Endothelial cell of umbilical vein (primary cell): ENCODE measurements at regions not wholly inside any gene's neighbourhood (a gene's known extent, or its start where the extent isn't known, plus 50 kb on each side); places are given as distances from the start of the nearest gene placed in this dataset.

ENCODE experiments used
- BruUV-seq: library from RNA; stranded (reverse); fragments of 400-500 nt; replicated peaks from 2 replicates; lab custom pipeline; 2021; lab: Mats Ljungman, UMichigan
- CTCF ChIA-PET: fragments of 300-600, 350-600 bp; sonication (Branson Sonifier 250); formaldehyde crosslinking; loops from one replicate; lab custom pipeline; 2021; ENCODE audit warnings: antibody characterized with exemption, inconsistent platforms; lab: Charles Lee
- POLR2A ChIA-PET: fragments of 300-600, 350-600 bp; sonication (Branson Sonifier 250); formaldehyde crosslinking; loops from one replicate; lab custom pipeline; 2021; ENCODE audit warnings: antibody characterized with exemption, inconsistent platforms; lab: Charles Lee
- DNase-seq: peaks from one replicate; pipeline ENCODE4 v3.0.0-alpha.2; 2011; ENCODE audit warnings: low read depth, low spot score
- FAIRE-seq: peaks from 2 replicates; lab custom pipeline; 2011; peaks lifted over from hg19 to GRCh38; lab: Jason Lieb, UNC
- H2AFZ ChIP-seq: 2 replicates; pipeline ENCODE4 v1.6.0; 2012; ENCODE audit warnings: low read depth, low read length, control low read depth, inconsistent platforms
- H3K27ac ChIP-seq: 2 replicates; pipeline ENCODE4 v1.5.1; 2011; ENCODE audit warnings: low read depth, mild to moderate bottlenecking, control low read depth, low read length, moderate library complexity; ENCODE audit not compliant: insufficient read depth
- H3K27me3 ChIP-seq, 2 experiments: 2 replicates each; pipeline versions ENCODE4 v1.6.0 to v1.6.1; 2011; ENCODE audit warnings: low read length in 2 of 2, mixed read lengths in 1 of 2; ENCODE audit not compliant: control insufficient read depth in 2 of 2, insufficient read depth in 2 of 2
- H3K36me3 ChIP-seq, 2 experiments: 2 replicates in 1 of 2; 3 replicates in 1 of 2; pipeline ENCODE4 v1.5.1; 2011; ENCODE audit warnings: low read length in 2 of 2, mild to moderate bottlenecking in 1 of 2, moderate library complexity in 1 of 2; ENCODE audit not compliant: control insufficient read depth in 2 of 2, insufficient read depth in 2 of 2; ENCODE audit errors: extremely low read depth in 1 of 2
- H3K4me1 ChIP-seq: 3 replicates; pipeline ENCODE4 v1.5.1; 2011; ENCODE audit warnings: mild to moderate bottlenecking, low read length; ENCODE audit not compliant: control insufficient read depth, insufficient read depth; ENCODE audit errors: extremely low read depth
- H3K4me2 ChIP-seq: 2 replicates; pipeline ENCODE4 v1.6.1; 2011; ENCODE audit warnings: low read length, control low read depth, mixed read lengths; ENCODE audit not compliant: insufficient read depth
- H3K4me3 ChIP-seq, 3 experiments: fragments of 200-600 bp in 1 of 3; sonication (generic), shearing (Covaris generic) in 1 of 3; replicated peaks in 1 of 3; 2 replicates each; pipeline ENCODE4 v1.5.1; 2011 to 2016; ENCODE audit warnings: control low read depth in 3 of 3, low read length in 3 of 3, mild to moderate bottlenecking in 2 of 3, inconsistent platforms in 1 of 3, low read depth in 1 of 3, moderate library complexity in 1 of 3; ENCODE audit not compliant: insufficient read depth in 1 of 3
- H3K79me2 ChIP-seq: 2 replicates; pipeline ENCODE4 v1.6.0; 2012; ENCODE audit warnings: low read length, inconsistent platforms; ENCODE audit not compliant: control insufficient read depth, insufficient read depth
- H3K9ac ChIP-seq: replicated peaks from 2 replicates; pipeline ENCODE3; 2011; ENCODE audit warnings: low read length, control low read depth; ENCODE audit not compliant: insufficient read depth; ENCODE audit errors: extremely low read depth
- H3K9me1 ChIP-seq: replicated peaks from 3 replicates; pipeline ENCODE4 v1.6.0; 2011; ENCODE audit warnings: mild to moderate bottlenecking, low read length; ENCODE audit not compliant: control insufficient read depth, insufficient read depth; ENCODE audit errors: extremely low read depth
- H3K9me3 ChIP-seq: replicated peaks from 2 replicates; pipeline ENCODE4 v1.5.1; 2012; ENCODE audit warnings: low read length, inconsistent platforms; ENCODE audit not compliant: control insufficient read depth, insufficient read depth
- H4K20me1 ChIP-seq: replicated peaks from 2 replicates; pipeline ENCODE3; 2011; ENCODE audit warnings: mild to moderate bottlenecking, low read length; ENCODE audit not compliant: control insufficient read depth, insufficient read depth; ENCODE audit errors: extremely low read depth
- EZH2 ChIP-seq: IDR thresholded peaks from 2 replicates; pipeline ENCODE4 v1.6.1; 2012; ENCODE audit warnings: borderline replicate concordance, low read depth, mild to moderate bottlenecking, moderate library complexity, low read length, inconsistent platforms; ENCODE audit not compliant: severe bottlenecking
- FOS ChIP-seq: IDR thresholded peaks from 2 replicates; pipeline ENCODE4 v1.6.1; 2011; ENCODE audit warnings: mild to moderate bottlenecking, low read length, moderate library complexity, borderline replicate concordance; ENCODE audit not compliant: insufficient read depth
- GATA2 ChIP-seq: IDR thresholded peaks from 2 replicates; pipeline ENCODE4 v1.7.0; 2011; ENCODE audit warnings: low read depth, mild to moderate bottlenecking, moderate library complexity, mixed read lengths, low read length; ENCODE audit not compliant: insufficient read length, insufficient read depth
- JUN ChIP-seq: IDR thresholded peaks from 2 replicates; pipeline ENCODE4 v1.6.1; 2011; ENCODE audit warnings: borderline replicate concordance, low read depth; ENCODE audit not compliant: insufficient read length, insufficient read depth
- MYC ChIP-seq: IDR thresholded peaks from one replicate; pipeline ENCODE4 v1.6.1; 2011; ENCODE audit warnings: mild to moderate bottlenecking, low read depth, low read length
- POLR2A ChIP-seq: IDR thresholded peaks from 2 replicates; pipeline ENCODE4 v1.6.1; 2012; ENCODE audit warnings: low read depth, mild to moderate bottlenecking, control low read depth, low read length
- POLR2AphosphoS5 ChIP-seq: IDR thresholded peaks from 2 replicates; pipeline ENCODE4 v1.6.1; 2012; ENCODE audit warnings: low read depth, mild to moderate bottlenecking, control low read depth, low read length, moderate library complexity; ENCODE audit not compliant: insufficient read depth
- dilution Hi-C: fragments of 300-500 bp; cut with MboI; formaldehyde crosslinking; loops from one replicate; pipeline ENCODE4 v1.15.0; 2019; ENCODE audit warnings: low sequenced_read_pairs; ENCODE audit not compliant: extremely low pct_ligation_motif_present
- intact Hi-C: fragments of 100-400 bp; cut with micrococcal nuclease; formaldehyde crosslinking; loops from one replicate; pipeline ENCODE4 v1.10.0; 2022
- TF ChIP-seq, protein P1 (sequence below): IDR thresholded peaks from 2 replicates; pipeline ENCODE4 v1.6.1; 2011; ENCODE audit not compliant: insufficient read depth, insufficient read length
- TF ChIP-seq, protein P2 (sequence below), 2 donors: IDR thresholded peaks; 1 replicate in 1 of 2; 2 replicates in 1 of 2; pipeline ENCODE4 v1.5.1; 2011; ENCODE audit warnings: low read length in 2 of 2, mild to moderate bottlenecking in 2 of 2, moderate library complexity in 2 of 2, control low read depth in 1 of 2, inconsistent platforms in 1 of 2, low read depth in 1 of 2; ENCODE audit not compliant: insufficient read depth in 1 of 2; ENCODE audit errors: extremely low read depth in 1 of 2

DNA sequence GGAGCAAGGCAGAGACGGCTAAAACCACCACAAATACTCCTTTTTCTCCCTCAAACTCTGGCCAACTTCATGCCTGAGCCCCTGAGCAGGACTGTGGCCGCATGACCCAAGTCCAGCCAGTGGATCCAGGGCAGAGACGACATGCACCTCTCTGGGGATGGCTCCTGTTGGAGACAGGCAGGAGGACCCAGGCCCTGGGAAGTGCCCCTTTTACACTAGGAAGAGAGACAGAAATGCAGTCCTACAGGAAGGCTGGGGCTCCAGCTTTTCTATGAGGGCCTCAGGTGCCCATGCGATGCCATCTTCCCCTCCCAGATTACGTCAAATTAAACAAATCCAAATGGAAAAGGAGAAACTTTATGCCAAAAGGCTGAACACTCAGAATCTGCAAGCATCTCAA, 498.0 kb downstream of the BRD1 start:
- dilution Hi-C loops = no loop called here
- FAIRE-seq (no peak), DNase-seq (no peak)
- Histone ChIP-seq H3K9ac (no peak overlapping the region), H3K36me3 (no peaks in the 10 kb centered on the region), H2AFZ (no peak overlapping the region), H4K20me1 (no peaks in the 10 kb centered on the region), H3K9me3 (no peaks in the 10 kb centered on the region), H3K27me3 (no peaks in the 10 kb centered on the region), H3K4me1 (no peaks in the 10 kb centered on the region), H3K4me3 (no peak overlapping the region), H3K4me2 (no peak overlapping the region), H3K27ac (no peak overlapping the region), H3K9me1 (no peaks in the 10 kb centered on the region), H3K79me2 (no peaks in the 10 kb centered on the region)
- intact Hi-C loops = no loop called here
- CTCF ChIA-PET = no interaction called here
- POLR2A ChIA-PET = no interaction called here
- no peak for TF ChIP-seq GATA2
- TF ChIP-seq JUN = no peak
- TF ChIP-seq EZH2 = no peak
- TF ChIP-seq POLR2A = no peak
- TF ChIP-seq MYC = no peak
- TF ChIP-seq FOS = no peak
- TF ChIP-seq, protein P1, sequence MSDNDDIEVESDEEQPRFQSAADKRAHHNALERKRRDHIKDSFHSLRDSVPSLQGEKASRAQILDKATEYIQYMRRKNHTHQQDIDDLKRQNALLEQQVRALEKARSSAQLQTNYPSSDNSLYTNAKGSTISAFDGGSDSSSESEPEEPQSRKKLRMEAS = no peak
- TF ChIP-seq POLR2AphosphoS5 = no peak
- TF ChIP-seq, protein P2, sequence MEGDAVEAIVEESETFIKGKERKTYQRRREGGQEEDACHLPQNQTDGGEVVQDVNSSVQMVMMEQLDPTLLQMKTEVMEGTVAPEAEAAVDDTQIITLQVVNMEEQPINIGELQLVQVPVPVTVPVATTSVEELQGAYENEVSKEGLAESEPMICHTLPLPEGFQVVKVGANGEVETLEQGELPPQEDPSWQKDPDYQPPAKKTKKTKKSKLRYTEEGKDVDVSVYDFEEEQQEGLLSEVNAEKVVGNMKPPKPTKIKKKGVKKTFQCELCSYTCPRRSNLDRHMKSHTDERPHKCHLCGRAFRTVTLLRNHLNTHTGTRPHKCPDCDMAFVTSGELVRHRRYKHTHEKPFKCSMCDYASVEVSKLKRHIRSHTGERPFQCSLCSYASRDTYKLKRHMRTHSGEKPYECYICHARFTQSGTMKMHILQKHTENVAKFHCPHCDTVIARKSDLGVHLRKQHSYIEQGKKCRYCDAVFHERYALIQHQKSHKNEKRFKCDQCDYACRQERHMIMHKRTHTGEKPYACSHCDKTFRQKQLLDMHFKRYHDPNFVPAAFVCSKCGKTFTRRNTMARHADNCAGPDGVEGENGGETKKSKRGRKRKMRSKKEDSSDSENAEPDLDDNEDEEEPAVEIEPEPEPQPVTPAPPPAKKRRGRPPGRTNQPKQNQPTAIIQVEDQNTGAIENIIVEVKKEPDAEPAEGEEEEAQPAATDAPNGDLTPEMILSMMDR (IDR thresholded peaks at IDR 0.05; ENCODE audit: extremely low read depth in 1 of 2, insufficient read depth in 1 of 2, low read depth in 1 of 2, low read length in 2 of 2) = no peak
- no TSS peak for BruUV-seq
